Suprapubic skin (tissue), 4 donors: ENCODE measurements at regions not wholly inside any gene's neighbourhood (a gene's known extent, or its start where the extent isn't known, plus 50 kb on each side); places are given as distances from the start of the nearest gene placed in this dataset.

Experiments
- CTCF ChIP-seq, 2 donors: fragments of 200-600 bp in 1 of 2; fragments of 450-650 bp in 1 of 2; sonication (generic) in 1 of 2; IDR thresholded peaks; one replicate each; pipeline ENCODE4 v1.5.1; 2016 to 2019; ENCODE audit warnings: antibody characterized with exemption in 2 of 2, mild to moderate bottlenecking in 1 of 2, moderate library complexity in 1 of 2
- EP300 ChIP-seq: sonication (generic); formaldehyde crosslinking; IDR thresholded peaks from one replicate; pipeline ENCODE4 v1.6.1; 2017; ENCODE audit warnings: antibody characterized with exemption
- POLR2A ChIP-seq, 2 donors: fragments of 450-650 bp; IDR thresholded peaks; one replicate each; pipeline ENCODE4 v1.6.1; 2017; ENCODE audit warnings: antibody characterized with exemption in 2 of 2, mild to moderate bottlenecking in 2 of 2, moderate library complexity in 2 of 2
- POLR2AphosphoS5 ChIP-seq, 3 donors: sonication (generic); formaldehyde crosslinking; IDR thresholded peaks; one replicate each; pipeline ENCODE4 v1.6.1; 2017; ENCODE audit warnings: antibody characterized with exemption in 3 of 3

GRCh38 chr4:152236519-152237056 lies 299.3 kb downstream of the FBXW7 start:
- no peak for TF ChIP-seq POLR2A (IDR thresholded peaks at IDR 0.05)
- no peak for TF ChIP-seq CTCF (IDR thresholded peaks at IDR 0.05)
- TF ChIP-seq POLR2AphosphoS5 (IDR thresholded peaks at IDR 0.05): no peak
- no peak for TF ChIP-seq EP300
